NB4 (cell line): ENCODE measurements at regions not wholly inside any gene's neighbourhood (a gene's known extent, or its start where the extent isn't known, plus 50 kb on each side); places are given as distances from the start of the nearest gene placed in this dataset.

Experiments
- MYC ChIP-seq: IDR thresholded peaks from 2 replicates; pipeline ENCODE4 v1.6.1; 2011; ENCODE audit warnings: low read depth, low read length
- POLR2A ChIP-seq: IDR thresholded peaks from 2 replicates; pipeline ENCODE4 v1.6.1; 2011; ENCODE audit warnings: mild to moderate bottlenecking; ENCODE audit not compliant: insufficient read length; ENCODE audit errors: extremely low read depth
- TF ChIP-seq, protein P1 (sequence below): IDR thresholded peaks from one replicate; pipeline ENCODE4 v1.5.1; 2012; ENCODE audit warnings: low read depth, low read length
- TF ChIP-seq, protein P2 (sequence below): IDR thresholded peaks from 2 replicates; pipeline ENCODE4 v1.6.1; 2011; ENCODE audit warnings: low read depth, low read length

- TF ChIP-seq, protein P1, sequence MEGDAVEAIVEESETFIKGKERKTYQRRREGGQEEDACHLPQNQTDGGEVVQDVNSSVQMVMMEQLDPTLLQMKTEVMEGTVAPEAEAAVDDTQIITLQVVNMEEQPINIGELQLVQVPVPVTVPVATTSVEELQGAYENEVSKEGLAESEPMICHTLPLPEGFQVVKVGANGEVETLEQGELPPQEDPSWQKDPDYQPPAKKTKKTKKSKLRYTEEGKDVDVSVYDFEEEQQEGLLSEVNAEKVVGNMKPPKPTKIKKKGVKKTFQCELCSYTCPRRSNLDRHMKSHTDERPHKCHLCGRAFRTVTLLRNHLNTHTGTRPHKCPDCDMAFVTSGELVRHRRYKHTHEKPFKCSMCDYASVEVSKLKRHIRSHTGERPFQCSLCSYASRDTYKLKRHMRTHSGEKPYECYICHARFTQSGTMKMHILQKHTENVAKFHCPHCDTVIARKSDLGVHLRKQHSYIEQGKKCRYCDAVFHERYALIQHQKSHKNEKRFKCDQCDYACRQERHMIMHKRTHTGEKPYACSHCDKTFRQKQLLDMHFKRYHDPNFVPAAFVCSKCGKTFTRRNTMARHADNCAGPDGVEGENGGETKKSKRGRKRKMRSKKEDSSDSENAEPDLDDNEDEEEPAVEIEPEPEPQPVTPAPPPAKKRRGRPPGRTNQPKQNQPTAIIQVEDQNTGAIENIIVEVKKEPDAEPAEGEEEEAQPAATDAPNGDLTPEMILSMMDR, result no peak
- TF ChIP-seq, protein P2, sequence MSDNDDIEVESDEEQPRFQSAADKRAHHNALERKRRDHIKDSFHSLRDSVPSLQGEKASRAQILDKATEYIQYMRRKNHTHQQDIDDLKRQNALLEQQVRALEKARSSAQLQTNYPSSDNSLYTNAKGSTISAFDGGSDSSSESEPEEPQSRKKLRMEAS, result no peak
- TF ChIP-seq POLR2A, result no peak
- no peak for TF ChIP-seq MYC
Observed at GRCh38 chr10:118966850-118967125, 62.7 kb upstream of the NANOS1 start.
